ENCODE measurements at regions not wholly inside any gene's neighbourhood (a gene's known extent, or its start where the extent isn't known, plus 50 kb on each side); places are given as distances from the start of the nearest gene placed in this dataset.

DNA sequence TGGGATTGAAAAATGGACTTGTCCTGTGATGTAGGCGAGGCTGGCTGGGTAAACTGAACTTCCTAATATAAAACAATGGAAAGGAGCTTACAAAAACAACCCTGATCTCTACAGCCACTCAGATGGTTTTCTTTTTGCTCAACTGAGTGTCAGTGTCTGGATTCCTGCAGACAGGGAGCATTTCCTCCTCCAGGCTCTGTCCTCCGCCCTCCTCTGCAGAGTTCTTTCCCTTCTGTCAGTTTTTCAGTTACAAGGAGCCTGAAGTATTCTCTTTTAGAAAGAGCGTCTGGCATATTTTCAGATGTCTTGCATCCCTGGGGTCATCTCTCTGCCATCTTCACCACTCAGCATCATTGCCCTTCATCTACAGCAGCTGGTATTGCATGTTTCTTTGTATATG is 50.0 kb upstream of the PITRM1 start:
- H3K36me3 ChIP-seq, result no peaks in the 10 kb centered on the region
- no peaks in the 10 kb centered on the region for H3K27me3 ChIP-seq
- no peak overlapping the region for H3K27ac ChIP-seq
- TF ChIP-seq POLR2AphosphoS5 (IDR thresholded peaks at IDR 0.05) (no peak), EP300 (IDR thresholded peaks at IDR 0.05) (no peak), POLR2A (IDR thresholded peaks at IDR 0.05) (no peak)
- TF ChIP-seq, protein P1, sequence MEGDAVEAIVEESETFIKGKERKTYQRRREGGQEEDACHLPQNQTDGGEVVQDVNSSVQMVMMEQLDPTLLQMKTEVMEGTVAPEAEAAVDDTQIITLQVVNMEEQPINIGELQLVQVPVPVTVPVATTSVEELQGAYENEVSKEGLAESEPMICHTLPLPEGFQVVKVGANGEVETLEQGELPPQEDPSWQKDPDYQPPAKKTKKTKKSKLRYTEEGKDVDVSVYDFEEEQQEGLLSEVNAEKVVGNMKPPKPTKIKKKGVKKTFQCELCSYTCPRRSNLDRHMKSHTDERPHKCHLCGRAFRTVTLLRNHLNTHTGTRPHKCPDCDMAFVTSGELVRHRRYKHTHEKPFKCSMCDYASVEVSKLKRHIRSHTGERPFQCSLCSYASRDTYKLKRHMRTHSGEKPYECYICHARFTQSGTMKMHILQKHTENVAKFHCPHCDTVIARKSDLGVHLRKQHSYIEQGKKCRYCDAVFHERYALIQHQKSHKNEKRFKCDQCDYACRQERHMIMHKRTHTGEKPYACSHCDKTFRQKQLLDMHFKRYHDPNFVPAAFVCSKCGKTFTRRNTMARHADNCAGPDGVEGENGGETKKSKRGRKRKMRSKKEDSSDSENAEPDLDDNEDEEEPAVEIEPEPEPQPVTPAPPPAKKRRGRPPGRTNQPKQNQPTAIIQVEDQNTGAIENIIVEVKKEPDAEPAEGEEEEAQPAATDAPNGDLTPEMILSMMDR (IDR thresholded peaks at IDR 0.05), result no peak
- H3K4me3 ChIP-seq, result no peak overlapping the region
- peaks cover 5% of the 10 kb centered on the region for H3K4me1 ChIP-seq
- 75% methylated on average over 3 of the region's 3 CpGs for WGBS
- H3K9me3 ChIP-seq, result no peaks in the 10 kb centered on the region
- no peak for DNase-seq (ENCODE audit: low spot score in 2 of 2)

Measured in suprapubic skin (tissue), 4 donors.